ENCODE measurements at regions not wholly inside any gene's neighbourhood (a gene's known extent, or its start where the extent isn't known, plus 50 kb on each side); places are given as distances from the start of the nearest gene placed in this dataset.
"Not testable (repeated sequence)": the region's sequence is repeated elsewhere in the genome, so short reads cannot be mapped to it uniquely, and the experiment has no call there.

GRCh38 chr20:5482791-5483190 is 128.0 kb downstream of the GPCPD1 start:
- TF ChIP-seq CTCF (IDR thresholded peaks at IDR 0.05; ENCODE audit: borderline replicate concordance, insufficient read depth, low read depth, low read length), result no peak
- H3K4me3 ChIP-seq (ENCODE audit: low read depth, low read length), result no peak overlapping the region

GRCh38 chr20:5481872-5482271 is 128.9 kb downstream of the GPCPD1 start:
- no peak for TF ChIP-seq CTCF (IDR thresholded peaks at IDR 0.05; ENCODE audit: borderline replicate concordance, insufficient read depth, low read depth, low read length)
- no peak overlapping the region for H3K4me3 ChIP-seq (ENCODE audit: low read depth, low read length)

- no peak overlapping the region for H3K4me3 ChIP-seq (ENCODE audit: low read depth, low read length)
- no peak for TF ChIP-seq CTCF (IDR thresholded peaks at IDR 0.05; ENCODE audit: borderline replicate concordance, insufficient read depth, low read depth, low read length)
Measured at GRCh38 chr20:5480824-5481600, 129.8 kb downstream of the GPCPD1 start.

- H3K4me3 ChIP-seq (ENCODE audit: low read depth, low read length), result no peak overlapping the region
- no peak for TF ChIP-seq CTCF (IDR thresholded peaks at IDR 0.05; ENCODE audit: borderline replicate concordance, insufficient read depth, low read depth, low read length)
Measured at GRCh38 chr20:5474646-5475550, 135.9 kb downstream of the GPCPD1 start.

- H3K4me3 ChIP-seq (ENCODE audit: low read depth, low read length), result not testable (repeated sequence)
Measured at GRCh38 chr20:5471866-5472265, 138.9 kb downstream of the GPCPD1 start.

GRCh38 chr20:5471368-5471767 is 139.4 kb downstream of the GPCPD1 start:
- no peak for TF ChIP-seq CTCF (IDR thresholded peaks at IDR 0.05; ENCODE audit: borderline replicate concordance, insufficient read depth, low read depth, low read length)
- H3K4me3 ChIP-seq (ENCODE audit: low read depth, low read length), result no peak overlapping the region

GRCh38 chr20:5470943-5471342 is 139.9 kb downstream of the GPCPD1 start:
- no peak overlapping the region for H3K4me3 ChIP-seq (ENCODE audit: low read depth, low read length)
- no peak for TF ChIP-seq CTCF (IDR thresholded peaks at IDR 0.05; ENCODE audit: borderline replicate concordance, insufficient read depth, low read depth, low read length)

All from GM12875 (cell line).